ENCODE measurements at regions not wholly inside any gene's neighbourhood (a gene's known extent, or its start where the extent isn't known, plus 50 kb on each side); places are given as distances from the start of the nearest gene placed in this dataset.
A peak's percentile ranks its signal among the peaks of the same experiment; 100 is the strongest.

- TF ChIP-seq POLR2A (IDR thresholded peaks at IDR 0.05) (no peak), CTCF (IDR thresholded peaks at IDR 0.05) (no peak), POLR2AphosphoS5 (IDR thresholded peaks at IDR 0.05) (no peak), EP300 (IDR thresholded peaks at IDR 0.05) (no peak)
- no peaks in the 10 kb centered on the region for H3K36me3 ChIP-seq
- H3K4me1 ChIP-seq: no peaks in the 10 kb centered on the region
- no peak overlapping the region for H3K4me3 ChIP-seq
- intact Hi-C loops (cut with DNase I; ENCODE audit: low total_unique reads): no loop called here
- H3K27me3 ChIP-seq: no peaks in the 10 kb centered on the region
- DNase-seq: no peak
- H3K27ac ChIP-seq: no peak overlapping the region
- H3K9me3 ChIP-seq: no peaks in the 10 kb centered on the region
These were observed 86.5 kb downstream of the CDCA7 start for GRCh38 chr2:173441222-173441621.

- WGBS, 5 donors: 89 to 98% (median 97%) methylated on average over 2 of the region's 2 CpGs
- Histone ChIP-seq H3K4me3 (no peak overlapping the region), H3K9me3 (no peaks in the 10 kb centered on the region), H3K36me3 (no peaks in the 10 kb centered on the region), H3K27ac (no peak overlapping the region), H3K27me3 (no peaks in the 10 kb centered on the region), H3K4me1 (no peaks in the 10 kb centered on the region)
- DNase-seq: no peak
- TF ChIP-seq POLR2A (IDR thresholded peaks at IDR 0.05): no peak
- TF ChIP-seq POLR2AphosphoS5 (IDR thresholded peaks at IDR 0.05): no peak
- TF ChIP-seq EP300 (IDR thresholded peaks at IDR 0.05): no peak
- TF ChIP-seq CTCF (IDR thresholded peaks at IDR 0.05): no peak
- intact Hi-C loops (cut with DNase I; ENCODE audit: low total_unique reads): no loop called here
These were observed 87.9 kb downstream of the CDCA7 start for GRCh38 chr2:173442542-173442941.

GRCh38 chr2:173446722-173447121 is 92.0 kb downstream of the CDCA7 start:
- intact Hi-C loops (cut with DNase I; ENCODE audit: low total_unique reads): no loop called here
- TF ChIP-seq EP300 (IDR thresholded peaks at IDR 0.05) (no peak), POLR2AphosphoS5 (IDR thresholded peaks at IDR 0.05) (no peak), CTCF (IDR thresholded peaks at IDR 0.05) (no peak), POLR2A (IDR thresholded peaks at IDR 0.05) (no peak)
- H3K36me3 ChIP-seq: no peaks in the 10 kb centered on the region
- no peak overlapping the region for H3K27ac ChIP-seq
- no peaks in the 10 kb centered on the region for H3K27me3 ChIP-seq
- H3K4me3 ChIP-seq: no peak overlapping the region
- no peak for DNase-seq
- 53 to 66% (median 63%) methylated on average over 1 of the region's 1 CpG for WGBS, 5 donors
- H3K9me3 ChIP-seq: no peaks in the 10 kb centered on the region
- H3K4me1 ChIP-seq: peaks cover 0 to 10% (median 3%) of the 10 kb centered on the region in 4 donors

GRCh38 chr2:173448938-173449471 is 94.3 kb downstream of the CDCA7 start:
- H3K36me3 ChIP-seq: no peaks in the 10 kb centered on the region
- intact Hi-C loops (cut with DNase I; ENCODE audit: low total_unique reads): no loop called here
- peaks cover 0 to 10% (median 3%) of the 10 kb centered on the region in 4 donors for H3K4me1 ChIP-seq
- H3K9me3 ChIP-seq: no peaks in the 10 kb centered on the region
- peak; percentile 84 to 89 for DNase-seq
- TF ChIP-seq EP300 (IDR thresholded peaks at IDR 0.05): no peak
- peak in 5 of 7 experiments; percentile 24 to 69 (median 58) for TF ChIP-seq CTCF (IDR thresholded peaks at IDR 0.05)
- H3K27ac ChIP-seq: peak overlapping the region in 1 of 5 donors; percentile 41
- H3K27me3 ChIP-seq: peaks cover 0 to under 1% (median 0%) of the 10 kb centered on the region in 3 donors
- 22 to 28% (median 24%) methylated on average over 16 to 17 of the region's 17 CpGs for WGBS, 5 donors
- peak overlapping the region; percentile 17 to 37 (median 28) for H3K4me3 ChIP-seq

All from stomach (tissue), 8 donors.